ENCODE measurements at regions not wholly inside any gene's neighbourhood (a gene's known extent, or its start where the extent isn't known, plus 50 kb on each side); places are given as distances from the start of the nearest gene placed in this dataset.

- Histone ChIP-seq H4K20me1 (ENCODE audit: insufficient read depth, low read length) (no peaks in the 10 kb centered on the region), H3K27ac (ENCODE audit: low read depth, low read length, poor library complexity, severe bottlenecking) (no peak overlapping the region), H3K9me3 (ENCODE audit: low read length) (no peaks in the 10 kb centered on the region), H3K79me2 (ENCODE audit: insufficient read depth, low read length) (no peaks in the 10 kb centered on the region), H2AFZ (ENCODE audit: low read length) (no peak overlapping the region), H3K36me3 (ENCODE audit: insufficient read depth, low read length) (no peaks in the 10 kb centered on the region), H3K27me3 (ENCODE audit: insufficient read depth, low read length) (no peaks in the 10 kb centered on the region), H3F3A (ENCODE audit: insufficient read depth, low read length) (no peaks in the 10 kb centered on the region), H3K4me1 (ENCODE audit: insufficient read depth, low read length, severe bottlenecking) (no peaks in the 10 kb centered on the region), H3K4me3 (ENCODE audit: low read depth, low read length, poor library complexity, severe bottlenecking) (no peak overlapping the region), H3K9me2 (ENCODE audit: low read depth, low read length) (no peaks in the 10 kb centered on the region), H3K4me2 (ENCODE audit: low read length) (no peak overlapping the region), H3K9ac (ENCODE audit: low read length) (no peak overlapping the region)
- TF ChIP-seq EZH2 (IDR thresholded peaks at IDR 0.05; ENCODE audit: borderline replicate concordance, low read length) (no peak), CTCF (IDR thresholded peaks at IDR 0.05; ENCODE audit: low read length) (no peak)
Measured at GRCh38 chr2:215627771-215628170, 191.9 kb upstream of the FN1 start.

DNA sequence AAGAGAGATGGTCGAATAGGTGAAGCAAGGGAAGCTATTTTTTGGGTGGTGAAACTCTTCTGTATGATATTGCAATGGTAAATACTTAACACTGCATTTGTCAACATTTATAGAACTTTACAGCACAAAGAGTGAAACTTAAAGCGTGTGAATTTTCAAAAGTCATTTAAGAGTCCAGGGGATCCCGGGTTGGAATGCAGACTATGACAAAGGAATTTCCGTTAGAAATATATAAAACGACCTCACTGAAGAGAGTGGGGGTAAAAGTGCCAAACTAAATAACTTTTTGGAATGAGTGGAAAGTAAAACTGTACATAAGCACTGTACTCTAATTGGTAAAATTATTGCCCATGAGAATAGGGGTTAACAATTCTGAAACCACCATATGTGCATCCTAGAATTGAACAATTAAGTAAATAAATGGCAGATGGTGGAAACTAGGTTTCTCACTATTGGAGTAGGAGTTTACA lies 191.0 kb upstream of the FN1 start:
- H3K79me2 ChIP-seq (ENCODE audit: insufficient read depth, low read length): no peaks in the 10 kb centered on the region
- H3K36me3 ChIP-seq (ENCODE audit: insufficient read depth, low read length): no peaks in the 10 kb centered on the region
- H3K9me3 ChIP-seq (ENCODE audit: low read length): no peaks in the 10 kb centered on the region
- no peaks in the 10 kb centered on the region for H3K9me2 ChIP-seq (ENCODE audit: low read depth, low read length)
- no peak overlapping the region for H3K4me3 ChIP-seq (ENCODE audit: low read depth, low read length, poor library complexity, severe bottlenecking)
- H3F3A ChIP-seq (ENCODE audit: insufficient read depth, low read length): no peaks in the 10 kb centered on the region
- H3K9ac ChIP-seq (ENCODE audit: low read length): no peak overlapping the region
- H3K27ac ChIP-seq (ENCODE audit: low read depth, low read length, poor library complexity, severe bottlenecking): no peak overlapping the region
- H3K27me3 ChIP-seq (ENCODE audit: insufficient read depth, low read length): no peaks in the 10 kb centered on the region
- no peak overlapping the region for H3K4me2 ChIP-seq (ENCODE audit: low read length)
- no peaks in the 10 kb centered on the region for H3K4me1 ChIP-seq (ENCODE audit: insufficient read depth, low read length, severe bottlenecking)
- TF ChIP-seq EZH2 (IDR thresholded peaks at IDR 0.05; ENCODE audit: borderline replicate concordance, low read length) (no peak), CTCF (IDR thresholded peaks at IDR 0.05; ENCODE audit: low read length) (no peak)
- no peaks in the 10 kb centered on the region for H4K20me1 ChIP-seq (ENCODE audit: insufficient read depth, low read length)
- H2AFZ ChIP-seq (ENCODE audit: low read length): no peak overlapping the region

GRCh38 chr2:215626063-215626462 lies 190.2 kb upstream of the FN1 start:
- Histone ChIP-seq H2AFZ (ENCODE audit: low read length) (no peak overlapping the region), H3K9me2 (ENCODE audit: low read depth, low read length) (no peaks in the 10 kb centered on the region), H3K9ac (ENCODE audit: low read length) (no peak overlapping the region), H3K36me3 (ENCODE audit: insufficient read depth, low read length) (no peaks in the 10 kb centered on the region), H3K79me2 (ENCODE audit: insufficient read depth, low read length) (no peaks in the 10 kb centered on the region), H3K9me3 (ENCODE audit: low read length) (no peaks in the 10 kb centered on the region), H3K4me2 (ENCODE audit: low read length) (no peak overlapping the region), H3K4me1 (ENCODE audit: insufficient read depth, low read length, severe bottlenecking) (no peaks in the 10 kb centered on the region), H3F3A (ENCODE audit: insufficient read depth, low read length) (no peaks in the 10 kb centered on the region), H4K20me1 (ENCODE audit: insufficient read depth, low read length) (no peaks in the 10 kb centered on the region), H3K27ac (ENCODE audit: low read depth, low read length, poor library complexity, severe bottlenecking) (no peak overlapping the region), H3K4me3 (ENCODE audit: low read depth, low read length, poor library complexity, severe bottlenecking) (no peak overlapping the region), H3K27me3 (ENCODE audit: insufficient read depth, low read length) (no peaks in the 10 kb centered on the region)
- TF ChIP-seq EZH2 (IDR thresholded peaks at IDR 0.05; ENCODE audit: borderline replicate concordance, low read length): no peak
- TF ChIP-seq CTCF (IDR thresholded peaks at IDR 0.05; ENCODE audit: low read length): no peak
